HG02678 (cell line): ENCODE measurements at regions not wholly inside any gene's neighbourhood (a gene's known extent, or its start where the extent isn't known, plus 50 kb on each side); places are given as distances from the start of the nearest gene placed in this dataset.
"Not testable (repeated sequence)": the region's sequence is repeated elsewhere in the genome, so short reads cannot be mapped to it uniquely, and the experiment has no call there.

Experiments used
- ATAC-seq: cut with Tn5 transposase; IDR thresholded peaks from one replicate; pipeline ENCODE4 v1.9.1; 2021; ENCODE audit warnings: mild to moderate bottlenecking, moderate library complexity; ENCODE audit not compliant: unreplicated experiment

GRCh38 chr2:72078773-72079172, 68.9 kb downstream of the CYP26B1 start:
- no peak for ATAC-seq

GRCh38 chr2:72077702-72078169, 69.9 kb downstream of the CYP26B1 start:
- no peak for ATAC-seq

- ATAC-seq, result not testable (repeated sequence)
Measured at GRCh38 chr2:72073373-72073772, 74.3 kb downstream of the CYP26B1 start.

- ATAC-seq, result not testable (repeated sequence)
Measured at GRCh38 chr2:72064197-72064596, 83.5 kb downstream of the CYP26B1 start.

GRCh38 chr2:72062336-72062735, 85.3 kb downstream of the CYP26B1 start:
- ATAC-seq, result no peak

GRCh38 chr2:72057308-72057707, 90.4 kb downstream of the CYP26B1 start:
- no peak for ATAC-seq

GRCh38 chr2:72051971-72052505, 95.6 kb downstream of the CYP26B1 start:
- no peak for ATAC-seq

- no peak for ATAC-seq
Measured at GRCh38 chr2:72051204-72051603, 96.5 kb downstream of the CYP26B1 start.

- no peak for ATAC-seq
Measured at GRCh38 chr2:72050734-72051133, 96.9 kb downstream of the CYP26B1 start.

GRCh38 chr2:72048881-72049477, 98.7 kb downstream of the CYP26B1 start:
- ATAC-seq, result no peak

- ATAC-seq, result no peak
Measured at GRCh38 chr2:72043985-72044384, 103.7 kb downstream of the CYP26B1 start.

GRCh38 chr2:72041638-72042111, 106.0 kb downstream of the CYP26B1 start:
- no peak for ATAC-seq

- ATAC-seq, result no peak
Measured at GRCh38 chr2:72040629-72041571, 106.8 kb downstream of the CYP26B1 start.

GRCh38 chr2:72038524-72038923, 109.1 kb downstream of the CYP26B1 start:
- ATAC-seq, result no peak

- no peak for ATAC-seq
Measured at GRCh38 chr2:72037261-72037666, 110.4 kb downstream of the CYP26B1 start.

GRCh38 chr2:72036595-72036994, 111.1 kb downstream of the CYP26B1 start:
- no peak for ATAC-seq

GRCh38 chr2:72036173-72036545, 111.5 kb downstream of the CYP26B1 start:
- no peak for ATAC-seq

- ATAC-seq, result no peak
Measured at GRCh38 chr2:72035518-72036172, 112.0 kb downstream of the CYP26B1 start.

GRCh38 chr2:72034353-72035095, 113.1 kb downstream of the CYP26B1 start:
- ATAC-seq, result no peak

- ATAC-seq, result no peak
Measured at GRCh38 chr2:72033636-72034035, 114.0 kb downstream of the CYP26B1 start.
